Urinary bladder (tissue), 3 donors: ENCODE measurements at regions not wholly inside any gene's neighbourhood (a gene's known extent, or its start where the extent isn't known, plus 50 kb on each side); places are given as distances from the start of the nearest gene placed in this dataset.

Experiments used
- DNase-seq: peaks from one replicate; pipeline ENCODE4 v3.0.0-alpha.2; 2015; ENCODE audit errors: extremely low spot score
- H3K27ac ChIP-seq: one replicate; pipeline ENCODE4 v1.5.1; 2013; ENCODE audit warnings: low read depth, mild to moderate bottlenecking, moderate library complexity
- H3K36me3 ChIP-seq: one replicate; pipeline ENCODE4 v1.6.1; 2013; ENCODE audit warnings: mild to moderate bottlenecking, moderate library complexity; ENCODE audit not compliant: insufficient read depth
- H3K4me1 ChIP-seq: one replicate; pipeline ENCODE4 v1.6.1; 2013; ENCODE audit warnings: mild to moderate bottlenecking, moderate library complexity; ENCODE audit not compliant: insufficient read depth
- H3K4me3 ChIP-seq: one replicate; pipeline ENCODE4 v1.5.1; 2013; ENCODE audit warnings: low read depth, low read length
- WGBS: extraction: QIAGEN DNeasy Blood & Tissue Kit; methylation state at CpG from one replicate; pipeline ENCODE4 v1.1.7; 2013; 5-methylcytosine and 5-hydroxymethylcytosine counted together
- donor health status: healthy with polysubstance abuse.
- donor health status: healthy.

- WGBS, result 75% methylated on average over 6 of the region's 6 CpGs
- Histone ChIP-seq H3K4me1 (no peaks in the 10 kb centered on the region), H3K36me3 (no peaks in the 10 kb centered on the region), H3K27ac (no peak overlapping the region), H3K4me3 (no peak overlapping the region)
- DNase-seq, result no peak
Measured at GRCh38 chr2:13550285-13551231, 833.8 kb downstream of the TRIB2 start.

GRCh38 chr2:13558368-13558767 is 841.6 kb downstream of the TRIB2 start:
- no peaks in the 10 kb centered on the region for H3K4me1 ChIP-seq
- H3K36me3 ChIP-seq, result no peaks in the 10 kb centered on the region
- WGBS, result 67% methylated on average over 3 of the region's 3 CpGs
- no peak overlapping the region for H3K27ac ChIP-seq
- no peak overlapping the region for H3K4me3 ChIP-seq
- DNase-seq, result no peak

GRCh38 chr2:13560322-13560721 is 843.6 kb downstream of the TRIB2 start:
- Histone ChIP-seq H3K4me1 (no peaks in the 10 kb centered on the region), H3K36me3 (no peaks in the 10 kb centered on the region), H3K27ac (no peak overlapping the region), H3K4me3 (no peak overlapping the region)
- DNase-seq, result no peak

GRCh38 chr2:13572466-13572865 is 855.7 kb downstream of the TRIB2 start:
- DNase-seq, result no peak
- no peak overlapping the region for H3K27ac ChIP-seq
- no peaks in the 10 kb centered on the region for H3K36me3 ChIP-seq
- H3K4me3 ChIP-seq, result no peak overlapping the region
- WGBS, result 79% methylated on average over 2 of the region's 2 CpGs
- no peaks in the 10 kb centered on the region for H3K4me1 ChIP-seq

- no peak overlapping the region for H3K27ac ChIP-seq
- no peaks in the 10 kb centered on the region for H3K4me1 ChIP-seq
- 90% methylated on average over 2 of the region's 2 CpGs for WGBS
Measured at GRCh38 chr2:13574831-13575230, 858.1 kb downstream of the TRIB2 start.

GRCh38 chr2:13576406-13577036 is 859.8 kb downstream of the TRIB2 start:
- 73% methylated on average over 2 of the region's 2 CpGs for WGBS
- Histone ChIP-seq H3K36me3 (no peaks in the 10 kb centered on the region), H3K4me1 (no peaks in the 10 kb centered on the region), H3K27ac (no peak overlapping the region), H3K4me3 (no peak overlapping the region)
- no peak for DNase-seq

More at GRCh38 chr2:13574831-13575230, 858.1 kb downstream of the TRIB2 start:
- no peaks in the 10 kb centered on the region for H3K36me3 ChIP-seq
- DNase-seq, result no peak
- no peak overlapping the region for H3K4me3 ChIP-seq

GRCh38 chr2:13578547-13578946 is 861.8 kb downstream of the TRIB2 start:
- no peak for DNase-seq
- H3K36me3 ChIP-seq, result no peaks in the 10 kb centered on the region
- no peak overlapping the region for H3K4me3 ChIP-seq
- WGBS, result 23% methylated on average over 1 of the region's 1 CpG
- no peak overlapping the region for H3K27ac ChIP-seq
- no peaks in the 10 kb centered on the region for H3K4me1 ChIP-seq

GRCh38 chr2:13581471-13581870 is 864.7 kb downstream of the TRIB2 start:
- H3K4me1 ChIP-seq, result no peaks in the 10 kb centered on the region
- no peak overlapping the region for H3K4me3 ChIP-seq
- no peak overlapping the region for H3K27ac ChIP-seq
- DNase-seq, result no peak
- 85% methylated on average over 10 of the region's 10 CpGs for WGBS
- no peaks in the 10 kb centered on the region for H3K36me3 ChIP-seq

GRCh38 chr2:13583609-13584008 is 866.9 kb downstream of the TRIB2 start:
- no peak overlapping the region for H3K27ac ChIP-seq
- no peak for DNase-seq
- H3K36me3 ChIP-seq, result no peaks in the 10 kb centered on the region
- no peaks in the 10 kb centered on the region for H3K4me1 ChIP-seq
- no peak overlapping the region for H3K4me3 ChIP-seq

GRCh38 chr2:13584020-13584419 is 867.3 kb downstream of the TRIB2 start:
- H3K4me3 ChIP-seq, result no peak overlapping the region
- H3K27ac ChIP-seq, result no peak overlapping the region
- 81% methylated on average over 2 of the region's 2 CpGs for WGBS
- no peaks in the 10 kb centered on the region for H3K4me1 ChIP-seq
- no peaks in the 10 kb centered on the region for H3K36me3 ChIP-seq
- DNase-seq, result no peak

GRCh38 chr2:13585732-13586131 is 869.0 kb downstream of the TRIB2 start:
- no peak overlapping the region for H3K27ac ChIP-seq
- no peaks in the 10 kb centered on the region for H3K4me1 ChIP-seq
- no peak overlapping the region for H3K4me3 ChIP-seq
- H3K36me3 ChIP-seq, result no peaks in the 10 kb centered on the region
- DNase-seq, result no peak

GRCh38 chr2:13596233-13596632 is 879.5 kb downstream of the TRIB2 start:
- WGBS, result 78% methylated on average over 4 of the region's 4 CpGs
- Histone ChIP-seq H3K36me3 (no peaks in the 10 kb centered on the region), H3K27ac (no peak overlapping the region), H3K4me1 (no peaks in the 10 kb centered on the region), H3K4me3 (no peak overlapping the region)
- no peak for DNase-seq

- 76% methylated on average over 2 of the region's 2 CpGs for WGBS
- Histone ChIP-seq H3K4me3 (no peak overlapping the region), H3K27ac (no peak overlapping the region), H3K36me3 (no peaks in the 10 kb centered on the region), H3K4me1 (no peaks in the 10 kb centered on the region)
- DNase-seq, result no peak
Measured at GRCh38 chr2:13597176-13597575, 880.4 kb downstream of the TRIB2 start.

GRCh38 chr2:13601506-13601905 is 884.8 kb downstream of the TRIB2 start:
- no peaks in the 10 kb centered on the region for H3K4me1 ChIP-seq
- no peak overlapping the region for H3K4me3 ChIP-seq
- H3K27ac ChIP-seq, result no peak overlapping the region
- no peaks in the 10 kb centered on the region for H3K36me3 ChIP-seq
- no peak for DNase-seq
- 69% methylated on average over 2 of the region's 2 CpGs for WGBS
